CD4-positive, alpha-beta T cell treated with Interleukin-2 at 100 ng/mL for 4 hours (primary cell): ENCODE measurements at regions not wholly inside any gene's neighbourhood (a gene's known extent, or its start where the extent isn't known, plus 50 kb on each side); places are given as distances from the start of the nearest gene placed in this dataset.
"Not testable (repeated sequence)": the region's sequence is repeated elsewhere in the genome, so short reads cannot be mapped to it uniquely, and the experiment has no call there.

Experiments
- DNase-seq: peaks from one replicate; pipeline ENCODE4 v3.0.0-alpha.2; 2020; ENCODE audit warnings: low spot score

DNA sequence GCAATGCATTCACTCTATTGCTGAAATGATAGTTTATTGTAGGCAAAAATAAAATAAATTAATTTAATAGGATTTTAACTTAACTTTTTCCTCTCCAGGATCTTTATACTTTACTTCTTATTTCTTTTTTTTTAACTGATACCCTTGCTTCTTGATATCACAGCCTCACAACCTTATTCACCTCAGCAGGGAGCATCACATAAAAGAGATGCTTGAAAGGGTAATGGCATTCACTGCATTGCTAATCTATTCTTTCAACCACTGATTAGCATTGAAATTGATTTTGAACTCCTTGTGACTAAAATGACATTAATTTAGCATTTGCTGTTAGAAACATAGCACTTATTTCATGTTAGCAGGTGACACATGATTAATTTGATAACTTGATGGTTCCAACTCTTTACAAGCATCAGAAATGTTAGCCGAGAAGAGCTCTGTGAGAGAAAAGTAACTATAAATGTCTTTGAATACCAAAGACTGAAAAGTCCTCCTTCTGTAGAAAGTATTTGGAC, 689.5 kb upstream of the MGAT4C start:
- DNase-seq, result no peak

GRCh38 chr12:86944197-86944819, 688.1 kb upstream of the MGAT4C start:
- DNase-seq, result not testable (repeated sequence)

DNA sequence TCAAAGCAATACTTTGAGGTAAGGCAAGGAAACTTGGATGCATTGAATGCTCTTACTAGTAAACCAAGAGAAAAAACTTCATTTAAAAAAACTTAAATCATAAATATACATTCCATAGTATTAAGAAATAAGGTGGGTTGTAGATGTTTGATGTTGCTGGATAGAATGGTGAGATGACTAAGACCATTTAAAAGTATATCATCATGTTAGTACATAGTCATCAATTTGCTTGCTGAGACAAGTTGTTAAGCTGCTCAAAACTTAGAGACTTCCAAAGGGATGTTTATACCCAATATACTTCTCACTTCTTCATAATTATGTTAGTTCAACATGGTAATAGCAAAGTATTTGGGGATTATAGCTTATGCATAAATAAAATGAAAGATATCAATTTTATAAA, 675.5 kb upstream of the MGAT4C start:
- DNase-seq, result no peak

DNA sequence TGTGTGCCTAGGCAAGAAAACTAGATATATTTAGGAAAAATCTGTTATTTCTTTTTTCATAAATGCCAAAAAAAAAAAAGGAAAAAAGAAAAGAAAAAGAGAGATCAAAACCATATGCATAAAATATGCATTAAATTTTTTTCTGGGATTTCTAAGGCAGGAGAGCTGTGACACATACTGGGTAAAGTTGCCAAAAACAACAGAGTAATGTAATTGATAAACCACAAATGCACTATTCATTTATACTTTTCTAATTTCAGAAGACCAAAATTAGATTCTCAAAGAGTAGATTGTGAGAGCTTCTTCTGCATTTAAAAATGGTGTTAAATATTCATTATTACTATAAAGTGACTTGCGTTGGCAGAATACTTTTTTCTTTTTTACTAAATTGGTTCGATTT, 673.8 kb upstream of the MGAT4C start:
- DNase-seq, result no peak

- no peak for DNase-seq
These were observed 660.9 kb upstream of the MGAT4C start for GRCh38 chr12:86917121-86917520.

DNA sequence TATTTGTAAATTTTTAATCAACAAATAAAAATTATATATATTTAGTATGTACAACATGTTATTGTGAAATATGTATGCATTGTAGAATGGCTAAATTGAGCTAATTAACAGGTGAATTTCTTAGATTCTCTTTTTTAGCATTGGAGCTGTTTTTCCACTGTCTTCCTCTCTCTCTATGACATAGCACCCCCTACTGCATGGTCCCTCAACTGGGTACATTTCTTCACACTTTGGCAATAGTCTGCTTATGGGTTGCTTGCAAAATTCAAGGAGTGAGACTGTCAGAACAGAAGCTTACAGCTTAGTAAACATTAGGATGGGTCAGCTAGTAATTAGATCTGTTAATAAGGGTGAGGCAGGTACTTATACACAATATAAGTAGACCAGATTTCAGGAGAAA, 658.5 kb upstream of the MGAT4C start:
- no peak for DNase-seq

DNA sequence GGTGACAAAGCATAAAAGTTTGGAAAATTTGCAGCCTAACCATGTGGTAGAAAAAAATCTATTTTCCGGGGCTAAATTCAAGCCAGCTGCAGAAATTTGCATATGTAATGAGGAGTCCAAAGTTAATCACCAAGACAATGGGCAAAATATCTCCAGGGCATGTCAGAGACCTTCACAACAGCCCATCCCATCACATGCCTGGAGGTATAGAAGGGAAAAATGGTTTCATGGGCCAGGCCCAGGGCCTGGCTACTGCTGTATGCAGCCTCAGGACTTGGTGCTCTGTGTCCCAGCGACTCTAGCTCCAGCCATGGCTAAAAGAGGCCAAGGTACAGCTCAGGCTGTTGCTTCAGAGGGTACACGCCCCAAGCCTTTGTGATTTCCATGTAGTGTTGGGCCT, 655.8 kb upstream of the MGAT4C start:
- DNase-seq, result no peak

GRCh38 chr12:86903159-86903558, 647.0 kb upstream of the MGAT4C start:
- no peak for DNase-seq

DNA sequence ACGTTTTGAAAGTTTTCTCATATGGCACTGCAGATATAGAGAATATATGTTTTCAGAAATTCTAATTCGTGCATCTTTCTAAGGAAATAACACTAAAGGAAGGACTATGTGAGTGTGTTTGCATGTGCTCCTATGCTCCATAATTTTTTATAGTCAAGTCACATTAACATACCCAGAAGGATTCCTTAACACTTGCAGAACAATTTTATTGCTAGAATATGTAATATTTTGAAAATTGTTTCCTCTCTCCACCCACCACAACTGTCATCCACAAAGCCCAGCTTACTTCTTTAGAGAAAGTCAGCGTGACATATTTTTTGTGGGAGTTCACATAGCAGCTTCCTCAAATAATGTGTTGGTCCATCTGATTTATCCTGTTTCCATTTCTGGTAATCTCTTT, 604.6 kb upstream of the MGAT4C start:
- DNase-seq, result no peak

DNA sequence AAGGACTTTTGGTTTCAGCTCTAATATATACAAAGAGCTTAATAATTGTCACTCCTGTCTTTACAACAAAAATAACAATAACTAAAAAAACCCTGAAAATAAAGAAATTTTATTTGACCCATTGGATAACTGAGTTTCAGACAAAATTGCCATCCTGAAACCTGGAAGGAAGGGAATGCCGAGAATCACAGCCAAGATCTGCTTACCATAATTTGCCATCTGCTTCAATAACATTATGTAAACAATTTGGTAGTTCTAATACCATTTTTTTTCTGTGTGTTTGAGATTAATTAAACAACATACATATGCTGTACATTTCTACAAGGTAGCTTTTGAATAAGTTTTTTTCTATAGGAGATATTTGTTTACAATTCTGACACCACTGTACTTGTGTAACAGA, 596.3 kb upstream of the MGAT4C start:
- DNase-seq, result no peak

DNA sequence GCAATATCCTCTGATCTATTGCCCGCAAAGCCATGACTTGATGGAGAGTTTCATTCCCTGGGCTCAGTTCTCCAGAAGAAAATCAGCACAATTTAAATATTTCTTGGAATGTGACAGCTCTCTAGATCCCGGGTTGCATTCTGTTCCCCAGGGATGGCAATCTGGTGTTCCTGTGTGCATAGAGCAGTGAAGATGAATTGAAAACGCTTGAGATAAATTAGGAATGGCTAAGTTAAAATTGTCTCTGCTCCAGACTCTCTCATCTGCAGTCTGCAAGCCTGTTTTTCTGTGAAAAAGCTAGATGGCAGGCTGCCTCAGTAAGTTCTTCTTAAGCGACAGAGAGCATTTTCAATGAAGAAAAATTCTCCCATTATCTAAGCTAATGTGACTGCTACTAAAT, 582.5 kb upstream of the MGAT4C start:
- no peak for DNase-seq

DNA sequence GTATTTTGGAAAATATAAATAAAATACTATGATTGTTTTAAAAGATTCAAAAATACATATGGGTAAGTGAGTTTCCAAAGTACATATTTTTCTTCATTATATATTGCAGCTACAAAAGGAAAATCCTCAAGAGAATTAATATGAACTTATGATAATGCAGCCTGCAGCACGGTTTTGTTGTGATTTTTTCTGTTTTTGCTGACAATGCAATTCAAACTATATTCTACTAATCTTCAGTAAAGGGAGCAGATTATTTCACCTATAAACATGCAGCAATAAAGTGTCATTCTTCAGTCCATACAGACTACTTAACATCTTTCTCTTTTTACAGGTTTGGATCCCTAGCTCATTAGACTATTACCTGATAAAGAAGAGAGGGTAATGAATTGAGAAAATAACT, 582.1 kb upstream of the MGAT4C start:
- DNase-seq, result no peak

GRCh38 chr12:86837246-86837645, 581.1 kb upstream of the MGAT4C start:
- no peak for DNase-seq

GRCh38 chr12:86834217-86834616, 578.0 kb upstream of the MGAT4C start:
- no peak for DNase-seq

DNA sequence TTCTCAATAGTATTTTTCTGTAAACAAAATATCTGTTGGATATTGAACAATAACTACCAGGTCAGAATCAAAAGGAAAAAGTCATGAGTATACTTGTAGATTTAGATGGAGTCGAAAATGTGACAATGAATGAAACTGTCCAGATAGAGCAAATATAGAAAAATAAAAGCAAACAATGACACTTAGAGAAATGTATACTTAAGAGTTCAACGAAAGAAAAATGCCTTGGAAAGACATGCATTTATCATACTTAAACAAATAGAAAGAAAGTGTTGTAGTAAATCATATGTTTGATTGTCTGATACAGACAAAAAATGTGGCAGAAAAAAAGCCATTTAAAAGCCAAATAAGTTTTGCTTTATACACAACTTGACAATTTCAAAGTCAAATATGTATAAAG, 571.2 kb upstream of the MGAT4C start:
- DNase-seq, result no peak

- no peak for DNase-seq
These were observed 569.9 kb upstream of the MGAT4C start for GRCh38 chr12:86826051-86826450.

DNA sequence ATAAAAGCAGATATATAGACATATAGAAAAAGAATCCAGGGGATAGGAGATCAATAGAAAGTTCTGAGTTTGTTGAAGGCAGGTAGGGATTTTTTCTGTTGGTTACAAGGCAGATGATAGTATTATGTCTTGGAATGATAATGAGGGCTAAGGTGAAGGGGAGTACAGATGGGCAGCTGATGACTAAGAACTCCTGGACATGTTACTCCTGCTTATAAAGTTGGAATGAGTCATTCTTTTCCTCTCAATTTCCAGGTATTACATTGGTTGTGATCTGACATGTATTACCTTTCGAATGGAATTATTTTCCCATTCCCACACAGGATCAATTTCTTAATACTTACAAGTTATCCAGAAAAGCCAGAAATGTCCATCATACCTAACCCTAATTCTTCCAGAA, 545.2 kb upstream of the MGAT4C start:
- no peak for DNase-seq

DNA sequence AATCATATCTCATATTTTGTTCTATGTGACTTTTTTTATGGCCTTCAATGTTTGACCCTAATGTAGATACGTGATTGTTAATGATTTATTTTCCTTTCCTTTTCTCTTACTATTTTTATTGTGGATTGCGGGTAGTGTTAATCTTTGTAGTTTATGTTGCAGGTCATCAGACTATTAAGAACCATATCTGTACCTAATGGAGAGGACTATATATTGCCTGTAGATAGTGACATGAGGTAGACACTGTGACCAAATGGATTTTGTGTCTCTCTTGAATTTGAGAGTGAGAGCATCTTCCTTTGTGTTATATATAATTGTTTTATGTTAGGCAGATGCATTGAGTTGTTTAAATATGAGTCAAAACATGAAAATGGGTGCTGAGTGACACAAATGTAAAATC, 543.4 kb upstream of the MGAT4C start:
- DNase-seq, result no peak

DNA sequence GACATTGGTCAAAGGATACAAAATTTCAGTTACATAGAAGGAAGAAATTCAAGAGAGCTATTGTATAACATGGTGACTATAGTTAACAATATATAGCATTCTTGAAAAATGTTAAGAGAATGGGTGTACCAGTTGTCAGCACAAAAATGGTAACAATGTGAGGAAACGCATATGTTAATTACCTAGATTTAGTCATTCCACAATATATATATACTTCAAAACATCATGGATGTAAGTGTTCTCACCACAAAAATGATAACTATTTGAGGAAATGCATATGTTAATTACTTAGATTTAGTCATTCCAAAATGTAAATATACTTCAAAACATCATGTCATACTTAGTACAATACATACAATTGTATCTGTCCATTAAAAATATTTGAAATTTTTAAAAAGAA, 540.4 kb upstream of the MGAT4C start:
- DNase-seq, result no peak

GRCh38 chr12:86788661-86789060, 532.5 kb upstream of the MGAT4C start:
- no peak for DNase-seq

DNA sequence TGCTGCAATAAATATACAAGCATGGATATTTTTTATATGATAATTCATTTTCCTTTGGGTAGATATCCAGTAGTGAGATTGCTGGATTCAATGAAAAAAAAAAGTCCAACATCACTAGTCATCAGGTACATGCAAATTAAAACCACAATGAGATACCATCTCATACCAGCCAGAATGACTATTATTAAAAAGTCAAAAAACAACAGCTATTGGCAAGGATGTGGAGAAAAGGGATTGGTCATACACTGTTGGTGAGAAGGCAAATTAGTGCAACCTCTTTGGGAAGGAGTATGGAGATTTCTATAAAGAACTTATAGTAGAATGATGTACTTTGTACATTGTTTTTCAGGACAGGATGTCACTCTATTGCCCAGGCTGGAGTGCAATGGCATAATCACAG, 531.2 kb upstream of the MGAT4C start:
- DNase-seq, result no peak

GRCh38 chr12:86777325-86777724, 521.1 kb upstream of the MGAT4C start:
- DNase-seq, result no peak

DNA sequence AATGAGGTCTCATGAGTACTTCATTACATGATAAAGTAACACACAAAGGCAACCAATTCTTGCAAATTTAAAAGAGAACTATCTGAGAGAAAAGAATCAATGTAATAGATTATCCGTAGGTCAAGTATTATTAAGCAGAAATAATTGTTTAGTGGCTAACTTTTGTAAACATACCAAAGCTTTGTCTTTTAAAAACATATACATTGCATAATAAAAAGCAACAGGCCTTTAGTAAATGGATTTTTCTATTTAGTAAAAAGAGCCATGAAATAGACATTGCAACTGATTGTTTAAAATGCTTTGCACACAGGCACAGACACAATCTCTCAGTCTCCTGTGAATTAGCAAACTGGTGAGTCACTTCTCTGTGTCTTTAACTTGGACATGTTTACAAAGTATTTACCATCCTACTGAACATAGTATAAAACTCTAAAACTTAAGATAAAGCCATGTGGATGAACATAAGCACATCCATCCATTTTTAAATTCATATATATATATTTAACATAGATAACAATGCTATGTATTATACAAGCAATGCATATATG, 518.7 kb upstream of the MGAT4C start:
- DNase-seq, result no peak

- DNase-seq, result no peak
These were observed 516.5 kb upstream of the MGAT4C start for GRCh38 chr12:86772696-86773095.
